Neural cell (in vitro differentiated cells): ENCODE measurements at regions not wholly inside any gene's neighbourhood (a gene's known extent, or its start where the extent isn't known, plus 50 kb on each side); places are given as distances from the start of the nearest gene placed in this dataset.

ENCODE experiments used
- H2AFZ ChIP-seq: fragments of 200-600, 300-800 bp; sonication (generic), shearing (Covaris generic); 2 replicates; pipeline ENCODE4 v1.6.0; 2014; ENCODE audit warnings: low read depth, mild to moderate bottlenecking, antibody characterized with exemption, low read length, moderate library complexity
- H3F3A ChIP-seq: fragments of 200-600 bp; shearing (Covaris generic); 2 replicates; pipeline ENCODE4 v1.6.1; 2016; ENCODE audit warnings: mild to moderate bottlenecking, moderate library complexity, mixed read lengths, antibody characterized with exemption, low read length; ENCODE audit not compliant: insufficient read depth, poor library complexity, severe bottlenecking
- H3K27ac ChIP-seq: fragments of 200-600, 300-800 bp; sonication (generic), shearing (Covaris generic); 2 replicates; pipeline ENCODE4 v1.5.1; 2014; ENCODE audit warnings: mild to moderate bottlenecking, low read length, moderate library complexity
- H3K27me3 ChIP-seq: fragments of 300-800, 200-600 bp; sonication (generic), shearing (Covaris generic); 2 replicates; pipeline ENCODE4 v1.6.0; 2014; ENCODE audit warnings: mild to moderate bottlenecking, low read depth, low read length, moderate library complexity; ENCODE audit not compliant: insufficient read depth
- H3K36me3 ChIP-seq: fragments of 300-800, 200-600 bp; sonication (generic), shearing (Covaris generic); 2 replicates; pipeline ENCODE4 v1.5.1; 2014; ENCODE audit warnings: mild to moderate bottlenecking, antibody characterized with exemption, low read length, moderate library complexity; ENCODE audit not compliant: insufficient read depth
- H3K4me2 ChIP-seq: fragments of 300-800, 200-600 bp; sonication (generic), shearing (Covaris generic); 2 replicates; pipeline ENCODE4 v1.6.0; 2014; ENCODE audit warnings: mild to moderate bottlenecking, low read length
- H3K4me3 ChIP-seq: fragments of 300-800, 200-600 bp; sonication (generic), shearing (Covaris generic); 2 replicates; pipeline ENCODE4 v1.5.1; 2014; ENCODE audit warnings: mild to moderate bottlenecking, low read length, moderate library complexity
- H3K79me2 ChIP-seq: fragments of 200-600 bp; shearing (Covaris generic); replicated peaks from 2 replicates; pipeline ENCODE4 v1.6.0; 2014; ENCODE audit warnings: mild to moderate bottlenecking, low read length, moderate library complexity; ENCODE audit not compliant: insufficient read depth
- H3K9ac ChIP-seq: fragments of 300-800, 200-600 bp; sonication (generic), shearing (Covaris generic); 2 replicates; pipeline ENCODE4 v1.6.1; 2016; ENCODE audit warnings: mild to moderate bottlenecking, low read length, mixed read lengths
- H3K9me2 ChIP-seq: fragments of 200-600 bp; shearing (Covaris generic); 2 replicates; pipeline ENCODE4 v1.6.1; 2016; ENCODE audit warnings: mild to moderate bottlenecking, low read length, mixed read lengths; ENCODE audit not compliant: insufficient read depth
- H3K9me3 ChIP-seq: fragments of 200-600, 300-800 bp; sonication (generic), shearing (Covaris generic); 2 replicates; pipeline ENCODE4 v1.6.1; 2016; ENCODE audit warnings: mild to moderate bottlenecking, mixed run types, low read length, moderate library complexity, mixed read lengths
- H4K20me1 ChIP-seq: fragments of 200-600 bp; shearing (Covaris generic); 2 replicates; pipeline ENCODE4 v1.6.1; 2016; ENCODE audit warnings: mild to moderate bottlenecking, mixed run types; ENCODE audit not compliant: insufficient read depth
- CTCF ChIP-seq: fragments of 450-650 bp; IDR thresholded peaks from 2 replicates; pipeline ENCODE4 v1.5.1; 2014; ENCODE audit warnings: antibody characterized with exemption, mild to moderate bottlenecking, moderate library complexity; ENCODE audit not compliant: poor library complexity, severe bottlenecking
- EP300 ChIP-seq: fragments of 450-650 bp; conservative IDR thresholded peaks from 2 replicates; pipeline ENCODE4 v1.6.1; 2014; ENCODE audit warnings: antibody characterized with exemption, mild to moderate bottlenecking, moderate library complexity; ENCODE audit not compliant: poor library complexity, severe bottlenecking
- EZH2 ChIP-seq: fragments of 200-600, 300-800 bp; shearing (Covaris generic), sonication (generic); IDR thresholded peaks from 2 replicates; pipeline ENCODE4 v1.6.1; 2014; ENCODE audit warnings: antibody characterized with exemption, low read length, borderline replicate concordance, mild to moderate bottlenecking; ENCODE audit not compliant: insufficient read depth, poor library complexity, severe bottlenecking
- MXI1 ChIP-seq: fragments of 450-650 bp; conservative IDR thresholded peaks from 2 replicates; pipeline ENCODE4 v1.6.1; 2014; ENCODE audit warnings: antibody characterized with exemption, mild to moderate bottlenecking; ENCODE audit not compliant: poor library complexity, severe bottlenecking
- POLR2AphosphoS5 ChIP-seq: IDR thresholded peaks from 2 replicates; pipeline ENCODE4 v1.6.1; 2012
- RAD21 ChIP-seq: fragments of 450-650 bp; conservative IDR thresholded peaks from 2 replicates; pipeline ENCODE4 v1.6.1; 2014; ENCODE audit warnings: antibody characterized with exemption, mild to moderate bottlenecking, moderate library complexity
- REST ChIP-seq: IDR thresholded peaks from 2 replicates; pipeline ENCODE4 v1.6.1; 2012; ENCODE audit warnings: borderline replicate concordance
- SMC3 ChIP-seq: fragments of 450-650 bp; conservative IDR thresholded peaks from 2 replicates; pipeline ENCODE4 v1.6.1; 2014; ENCODE audit warnings: antibody characterized with exemption, mild to moderate bottlenecking, moderate library complexity; ENCODE audit not compliant: poor library complexity
- TAF1 ChIP-seq: IDR thresholded peaks from 2 replicates; pipeline ENCODE4 v1.6.1; 2012; ENCODE audit warnings: low read depth

- Histone ChIP-seq H3K4me2 (no peak overlapping the region), H3K4me3 (no peak overlapping the region), H3F3A (no peaks in the 10 kb centered on the region), H3K9me3 (peaks cover 3% of the 10 kb centered on the region), H3K36me3 (no peaks in the 10 kb centered on the region), H3K27ac (no peak overlapping the region), H3K79me2 (no peaks in the 10 kb centered on the region), H3K27me3 (no peaks in the 10 kb centered on the region), H3K9ac (no peak overlapping the region), H2AFZ (no peak overlapping the region), H4K20me1 (no peaks in the 10 kb centered on the region), H3K9me2 (no peaks in the 10 kb centered on the region)
- TF ChIP-seq RAD21 (no peak), POLR2AphosphoS5 (no peak), EP300 (no peak), REST (no peak), SMC3 (no peak), EZH2 (no peak), MXI1 (no peak), CTCF (no peak), TAF1 (no peak)
Observed at GRCh38 chr6:88295663-88296062, 129.5 kb upstream of the CNR1 start.

GRCh38 chr6:88294702-88295101 lies 128.6 kb upstream of the CNR1 start:
- Histone ChIP-seq H3K4me2 (no peak overlapping the region), H3K9me3 (peaks cover 5% of the 10 kb centered on the region), H3F3A (no peaks in the 10 kb centered on the region), H3K4me3 (no peak overlapping the region), H4K20me1 (no peaks in the 10 kb centered on the region), H3K79me2 (no peaks in the 10 kb centered on the region), H3K27ac (no peak overlapping the region), H3K9me2 (no peaks in the 10 kb centered on the region), H3K36me3 (no peaks in the 10 kb centered on the region), H2AFZ (no peak overlapping the region), H3K9ac (no peak overlapping the region), H3K27me3 (no peaks in the 10 kb centered on the region)
- no peak for TF ChIP-seq RAD21

GRCh38 chr6:88290411-88290810 lies 124.3 kb upstream of the CNR1 start:
- H2AFZ ChIP-seq: no peak overlapping the region

More at GRCh38 chr6:88290411-88290810, 124.3 kb upstream of the CNR1 start:
- H3K79me2 ChIP-seq: no peaks in the 10 kb centered on the region
- H4K20me1 ChIP-seq: no peaks in the 10 kb centered on the region
- H3K9me3 ChIP-seq: peaks cover 5% of the 10 kb centered on the region
- H3K36me3 ChIP-seq: no peaks in the 10 kb centered on the region
- TF ChIP-seq TAF1 (no peak), REST (no peak), EZH2 (no peak), POLR2AphosphoS5 (no peak)
- no peak overlapping the region for H3K4me2 ChIP-seq
- no peaks in the 10 kb centered on the region for H3K9me2 ChIP-seq
- H3F3A ChIP-seq: no peaks in the 10 kb centered on the region
- H3K27me3 ChIP-seq: no peaks in the 10 kb centered on the region
- no peak overlapping the region for H3K27ac ChIP-seq
- H3K4me3 ChIP-seq: no peak overlapping the region
- no peak overlapping the region for H3K9ac ChIP-seq
